GM19043 (cell line): ENCODE measurements at regions not wholly inside any gene's neighbourhood (a gene's known extent, or its start where the extent isn't known, plus 50 kb on each side); places are given as distances from the start of the nearest gene placed in this dataset.

Experiments
- ATAC-seq: cut with Tn5 transposase; IDR thresholded peaks from one replicate; pipeline ENCODE4 v1.9.1; 2021; ENCODE audit warnings: low read depth; ENCODE audit not compliant: unreplicated experiment

GRCh38 chr16:48907906-48908634 is 298.1 kb upstream of the N4BP1 start:
- ATAC-seq, result no peak

GRCh38 chr16:48905632-48906505 is 295.9 kb upstream of the N4BP1 start:
- no peak for ATAC-seq

GRCh38 chr16:48904333-48904732 is 294.4 kb upstream of the N4BP1 start:
- no peak for ATAC-seq

- ATAC-seq, result no peak
Observed at GRCh38 chr16:48903039-48903438, 293.1 kb upstream of the N4BP1 start.

GRCh38 chr16:48901712-48902374 is 291.9 kb upstream of the N4BP1 start:
- ATAC-seq, result no peak

GRCh38 chr16:48899500-48899899 is 289.5 kb upstream of the N4BP1 start:
- no peak for ATAC-seq

GRCh38 chr16:48897698-48898205 is 287.8 kb upstream of the N4BP1 start:
- ATAC-seq, result no peak

- no peak for ATAC-seq
Observed at GRCh38 chr16:48895142-48895541, 285.2 kb upstream of the N4BP1 start.

- no peak for ATAC-seq
Observed at GRCh38 chr16:48892893-48893292, 282.9 kb upstream of the N4BP1 start.

- no peak for ATAC-seq
Observed at GRCh38 chr16:48887646-48888210, 277.7 kb upstream of the N4BP1 start.

- ATAC-seq, result no peak
Observed at GRCh38 chr16:48885471-48885870, 275.5 kb upstream of the N4BP1 start.

- no peak for ATAC-seq
Observed at GRCh38 chr16:48881272-48881671, 271.3 kb upstream of the N4BP1 start.

GRCh38 chr16:48879223-48880122 is 269.5 kb upstream of the N4BP1 start:
- ATAC-seq, result no peak

- ATAC-seq, result no peak
Observed at GRCh38 chr16:48877946-48878345, 268.0 kb upstream of the N4BP1 start.

- no peak for ATAC-seq
Observed at GRCh38 chr16:48870141-48870540, 260.2 kb upstream of the N4BP1 start.

- no peak for ATAC-seq
Observed at GRCh38 chr16:48865520-48865919, 255.5 kb upstream of the N4BP1 start.

- ATAC-seq, result no peak
Observed at GRCh38 chr16:48864055-48864454, 254.1 kb upstream of the N4BP1 start.

GRCh38 chr16:48862087-48862532 is 252.1 kb upstream of the N4BP1 start:
- ATAC-seq, result no peak

GRCh38 chr16:48860341-48860740 is 250.4 kb upstream of the N4BP1 start:
- ATAC-seq, result no peak

GRCh38 chr16:48852951-48853350 is 243.0 kb upstream of the N4BP1 start:
- ATAC-seq, result no peak
